Heart right ventricle (tissue), 16 donors: ENCODE measurements at regions not wholly inside any gene's neighbourhood (a gene's known extent, or its start where the extent isn't known, plus 50 kb on each side); places are given as distances from the start of the nearest gene placed in this dataset.

ENCODE experiments used
- ATAC-seq, 8 donors: fragments of 200-7000 bp; cut with Tn5 transposase; one replicate each; pipeline ENCODE4 v1.9.1; 2020; ENCODE audit warnings: mild to moderate bottlenecking in 8 of 8, moderate library complexity in 8 of 8, moderate number of reproducible peaks in 1 of 8
- DNase-seq, 2 donors: peaks; one replicate each; pipeline ENCODE4 v3.0.0-alpha.2; 2020
- H3K27ac ChIP-seq, 10 donors: fragments of 200-600 bp; sonication (generic) in 2 of 10; one replicate each; pipeline versions ENCODE4 v1.5.0 to v1.8.0; 2020 to 2022; ENCODE audit warnings: mild to moderate bottlenecking in 3 of 10
- H3K27me3 ChIP-seq, 7 donors: fragments of 200-600 bp; one replicate each; pipeline ENCODE4 v1.8.0; 2021 to 2022; ENCODE audit warnings: mild to moderate bottlenecking in 2 of 7
- H3K36me3 ChIP-seq, 9 donors: fragments of 200-600 bp; sonication (generic) in 1 of 9; one replicate each; pipeline versions ENCODE4 v1.5.0 to v1.8.0; 2020 to 2022; ENCODE audit warnings: mild to moderate bottlenecking in 2 of 9
- H3K4me1 ChIP-seq, 9 donors: fragments of 200-600 bp; sonication (generic) in 1 of 9; one replicate each; pipeline versions ENCODE4 v1.5.0 to v1.8.0; 2020 to 2022; ENCODE audit warnings: mild to moderate bottlenecking in 4 of 9
- H3K4me3 ChIP-seq, 10 donors: fragments of 200-600 bp; sonication (generic) in 2 of 10; one replicate each; pipeline versions ENCODE4 v1.5.0 to v1.8.0; 2020 to 2022; ENCODE audit warnings: mild to moderate bottlenecking in 7 of 10, moderate library complexity in 2 of 10
- H3K9me3 ChIP-seq, 11 donors: fragments of 200-600 bp in 10 of 11; sonication (generic) in 2 of 11; one replicate each; pipeline versions ENCODE4 v1.5.0 to v1.8.0; 2013 to 2022; ENCODE audit warnings: mild to moderate bottlenecking in 2 of 11, control low read depth in 1 of 11, moderate library complexity in 1 of 11
- CTCF ChIP-seq, 9 donors: fragments of 200-600 bp; sonication (generic) in 2 of 9; IDR thresholded peaks; one replicate each; pipeline versions ENCODE4 v1.5.0 to v1.8.0; 2021 to 2022; ENCODE audit warnings: antibody characterized with exemption in 9 of 9, mild to moderate bottlenecking in 5 of 9, moderate library complexity in 1 of 9
- WGBS, 2 donors: extraction: QIAGEN DNeasy Blood & Tissue Kit; methylation state at CpG; one replicate each; pipeline ENCODE4 v1.1.7; 2013; ENCODE audit warnings: inconsistent platforms in 1 of 2; 5-methylcytosine and 5-hydroxymethylcytosine counted together
- intact Hi-C, 10 donors: fragments of 100-400 bp; cut with DNase I; formaldehyde crosslinking; loops; one replicate each; pipeline versions ENCODE4 v1.11.1 to v1.14.2; 2022
- donor health status: Arrhythmogenic right ventricular cardiomyopathy.
- donor health status: ischemic (EF 13 %, LVEDD 7.1; RV severe dilation, severe dysfunction).
- donor health status: healthy with polysubstance abuse.
- donor health status: DM: no; HTN: yes; CAD: no.
- donor health status: DM: no; HTN: no; CAD: no.
- donor health status: ischemic (EF 25% LVEDD 6.9; RV normal size, moderate dysfunction).
- donor health status: ischemic (EF 25% LVEDD 5.7; RV mildly dilated, moderate dysfunction).
- donor health status: healthy.
- donor health status: DM: yes; HTN: yes; CAD: no.
- donor health status: Ischemic cardiomyopathy.
- donor health status: ischemic (EF 35%, LVEDD 5.7; RV mildly dilated, moderate dysfunction).
- donor health status: nonischemic (EF 11% LVEDD 7.7; RV severe dilation, severe dysfunction).
- donor health status: DM: yes; HTN: yes; CAD: no.
- donor health status: PGD.
- donor health status: ischemic (EF 29% LVEDD 5.4; RV normal size, mild dysfunction).
- donor health status: nonischemic (EF 23%, LVEDD 6.1; RV moderate dilation, normal function).

GRCh38 chr3:182238126-182238525, 526.4 kb downstream of the SOX2 start:
- ATAC-seq (peak in 4 of 8 donors; percentile 55 to 81 (median 64)), DNase-seq (peak; percentile 11 to 24)
- 25 to 31% methylated on average over 8 of the region's 8 CpGs for WGBS, 2 donors

DNA sequence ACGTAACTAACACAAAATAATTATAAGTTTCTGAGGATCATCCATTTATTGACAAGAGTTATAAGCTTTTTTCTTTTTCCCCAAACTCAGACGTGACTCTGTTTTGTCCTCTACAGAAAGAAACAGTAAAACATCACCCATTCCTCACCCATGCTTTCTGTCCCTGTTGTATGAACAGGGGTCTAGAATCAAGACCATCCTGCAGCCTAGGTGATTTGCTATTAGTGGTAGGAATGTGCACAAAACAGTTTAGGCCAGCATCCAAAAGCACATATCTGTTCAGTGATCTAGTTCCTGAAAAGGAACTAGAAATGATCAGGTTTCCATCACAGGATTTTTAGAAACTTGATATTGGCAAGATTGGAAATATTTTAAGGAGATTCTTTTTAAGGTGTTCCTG, 527.6 kb downstream of the SOX2 start:
- Histone ChIP-seq H3K27me3 (no peaks in the 10 kb centered on the region), H3K4me3 (no peak overlapping the region), H3K4me1 (peaks cover 0 to 21% (median 3%) of the 10 kb centered on the region in 9 donors), H3K36me3 (no peaks in the 10 kb centered on the region), H3K27ac (no peak overlapping the region), H3K9me3 (no peaks in the 10 kb centered on the region)
- no peak for ATAC-seq
- DNase-seq, result no peak
- no peak for TF ChIP-seq CTCF (IDR thresholded peaks at IDR 0.05)
- 86 to 93% methylated on average over 2 of the region's 2 CpGs for WGBS, 2 donors
- intact Hi-C loops, result no loop called here

More at GRCh38 chr3:182238126-182238525, 526.4 kb downstream of the SOX2 start:
- peaks cover 0 to 21% (median 3%) of the 10 kb centered on the region in 9 donors for H3K4me1 ChIP-seq
- no peaks in the 10 kb centered on the region for H3K27me3 ChIP-seq
- no peaks in the 10 kb centered on the region for H3K9me3 ChIP-seq
- no peaks in the 10 kb centered on the region for H3K36me3 ChIP-seq
- TF ChIP-seq CTCF (IDR thresholded peaks at IDR 0.05), result no peak
- intact Hi-C loops, result no loop called here
- H3K4me3 ChIP-seq, result no peak overlapping the region
- no peak overlapping the region for H3K27ac ChIP-seq

DNA sequence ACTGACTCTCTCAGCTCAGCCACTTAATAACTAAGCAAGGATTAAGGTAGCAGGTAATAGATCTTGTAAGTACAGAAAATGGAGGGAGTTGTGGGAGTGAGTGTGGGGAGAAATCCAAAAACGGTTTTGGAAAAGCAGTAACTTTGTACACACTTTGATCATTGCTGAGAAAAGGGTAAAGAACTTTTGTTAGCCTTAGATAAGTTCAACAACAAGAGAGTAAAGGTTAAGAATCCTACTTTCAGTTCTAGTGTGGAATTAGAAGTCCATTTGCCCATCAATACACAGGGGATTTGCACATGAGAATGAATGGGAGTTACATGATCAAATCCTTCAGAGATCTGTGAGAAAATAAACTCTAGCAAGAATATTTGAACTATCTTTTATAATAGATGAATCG, 528.7 kb downstream of the SOX2 start:
- Histone ChIP-seq H3K9me3 (no peaks in the 10 kb centered on the region), H3K4me1 (peaks cover 0 to 21% (median 3%) of the 10 kb centered on the region in 9 donors), H3K36me3 (no peaks in the 10 kb centered on the region), H3K27me3 (no peaks in the 10 kb centered on the region), H3K27ac (no peak overlapping the region), H3K4me3 (no peak overlapping the region)
- whole genome bisulfite sequencing, 2 donors, result 56 to 60% methylated on average over 2 of the region's 2 CpGs
- DNase-seq (no peak), ATAC-seq (no peak)
- TF ChIP-seq CTCF (IDR thresholded peaks at IDR 0.05), result no peak
- intact Hi-C loops, result no loop called here

DNA sequence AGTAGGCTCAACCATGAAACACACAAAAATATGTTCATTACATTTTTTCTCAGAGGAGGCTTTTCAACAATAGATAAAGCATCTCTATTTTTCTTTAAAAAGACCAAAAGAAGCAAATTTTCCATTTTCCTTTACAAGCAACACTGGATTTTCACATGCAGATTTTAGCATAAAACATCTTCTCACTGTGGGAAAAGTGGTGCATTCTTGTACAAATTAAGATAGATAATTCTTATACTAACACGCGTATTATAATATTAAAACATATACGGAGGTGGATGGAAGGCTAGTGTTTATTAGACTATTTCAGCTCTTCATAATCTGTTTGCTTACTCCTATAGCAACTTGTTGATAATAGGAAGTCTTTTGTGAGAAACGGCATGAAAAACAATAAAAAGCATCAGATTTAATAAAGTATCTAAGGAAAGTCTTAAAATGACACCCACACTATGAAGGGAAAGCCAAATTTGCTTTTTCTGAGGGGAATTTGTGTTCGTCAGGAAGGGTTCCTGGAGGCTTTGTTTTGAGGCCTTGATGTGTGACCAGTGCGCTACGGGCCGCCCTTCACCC, 529.6 kb downstream of the SOX2 start:
- Histone ChIP-seq H3K4me1 (peaks cover 0 to 21% (median 3%) of the 10 kb centered on the region in 9 donors), H3K9me3 (no peaks in the 10 kb centered on the region), H3K27me3 (no peaks in the 10 kb centered on the region), H3K27ac (peak overlapping the region; percentile 47 to 81 (median 72)), H3K36me3 (no peaks in the 10 kb centered on the region), H3K4me3 (no peak overlapping the region)
- intact Hi-C loops, result no loop called here
- no peak for TF ChIP-seq CTCF (IDR thresholded peaks at IDR 0.05)
- no peak for ATAC-seq
- no peak for DNase-seq
- 73 to 77% methylated on average over 8 of the region's 8 CpGs for WGBS, 2 donors
